ENCODE measurements at regions not wholly inside any gene's neighbourhood (a gene's known extent, or its start where the extent isn't known, plus 50 kb on each side); places are given as distances from the start of the nearest gene placed in this dataset.
A peak's percentile ranks its signal among the peaks of the same experiment; 100 is the strongest.
"Not testable (repeated sequence)": the region's sequence is repeated elsewhere in the genome, so short reads cannot be mapped to it uniquely, and the experiment has no call there.

DNA sequence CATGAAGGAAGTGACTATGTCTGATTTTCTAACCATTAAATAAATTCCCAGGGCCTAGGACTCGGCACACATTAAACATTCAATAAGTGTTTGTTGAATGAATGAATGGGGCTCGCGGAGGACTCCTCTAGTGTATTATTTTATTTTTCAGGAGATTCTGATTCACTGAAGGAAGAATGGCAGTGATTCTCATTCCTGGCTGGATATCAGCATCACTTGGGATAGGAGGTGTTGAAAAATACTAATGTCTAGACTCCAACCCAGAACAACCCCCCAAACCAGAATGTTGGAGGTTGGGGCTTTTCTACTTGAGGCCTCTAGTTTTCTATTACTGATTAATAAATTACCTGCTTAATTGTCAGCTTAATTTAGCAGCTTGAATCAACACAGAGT is 195.4 kb downstream of the BTBD3 start:
- TF ChIP-seq CTCF (IDR thresholded peaks at IDR 0.05; ENCODE audit: low read depth, low read length), result no peak

DNA sequence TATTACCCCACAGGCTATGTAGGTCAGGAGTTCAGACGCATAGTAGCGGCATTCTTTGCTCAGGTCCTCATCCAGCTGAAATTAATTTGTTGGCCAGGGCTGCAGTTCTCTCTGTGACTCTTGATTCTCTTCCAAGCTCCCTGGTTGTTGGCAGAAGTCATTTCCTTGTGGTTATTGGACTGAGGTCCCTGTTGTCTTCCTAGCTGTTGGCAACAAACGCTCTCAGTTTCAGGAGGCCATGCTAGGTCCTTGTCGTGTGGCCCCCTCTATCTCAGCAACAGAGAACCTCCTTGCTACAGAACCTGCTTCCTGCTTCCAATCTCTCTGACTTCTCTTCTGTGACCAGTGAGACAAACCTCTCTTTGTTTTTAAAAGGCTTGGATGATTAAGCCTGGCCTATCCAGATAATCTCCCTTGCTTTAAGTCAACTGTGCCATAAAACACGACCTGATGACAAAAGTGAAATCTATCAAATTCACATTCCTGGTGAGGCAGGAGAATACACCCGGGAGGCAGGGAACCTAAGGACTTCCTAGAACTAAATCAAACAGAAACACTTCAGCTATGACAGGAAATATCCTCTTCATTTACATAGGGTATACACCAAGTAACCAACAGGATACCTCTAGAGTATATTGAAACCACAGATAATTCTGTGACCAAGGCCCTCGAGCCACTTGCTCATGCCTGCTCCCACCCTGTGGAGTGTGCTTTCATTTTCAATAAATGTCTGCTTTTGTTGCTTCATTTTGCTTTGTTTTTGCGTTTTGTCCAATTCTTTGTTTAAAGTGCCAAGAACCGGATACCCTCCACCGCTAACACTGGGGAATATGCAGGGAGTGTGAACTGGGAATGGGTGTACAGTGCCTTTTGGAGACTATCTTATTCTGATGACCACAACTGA is 196.0 kb downstream of the BTBD3 start:
- TF ChIP-seq CTCF (IDR thresholded peaks at IDR 0.05; ENCODE audit: low read depth, low read length), result no peak
- peak; percentile 11 for DNase-seq (ENCODE audit: extremely low read depth, low read depth)

More for the DNA sequence above, 195.4 kb downstream of the BTBD3 start:
- DNase-seq (ENCODE audit: extremely low read depth, low read depth), result no peak

DNA sequence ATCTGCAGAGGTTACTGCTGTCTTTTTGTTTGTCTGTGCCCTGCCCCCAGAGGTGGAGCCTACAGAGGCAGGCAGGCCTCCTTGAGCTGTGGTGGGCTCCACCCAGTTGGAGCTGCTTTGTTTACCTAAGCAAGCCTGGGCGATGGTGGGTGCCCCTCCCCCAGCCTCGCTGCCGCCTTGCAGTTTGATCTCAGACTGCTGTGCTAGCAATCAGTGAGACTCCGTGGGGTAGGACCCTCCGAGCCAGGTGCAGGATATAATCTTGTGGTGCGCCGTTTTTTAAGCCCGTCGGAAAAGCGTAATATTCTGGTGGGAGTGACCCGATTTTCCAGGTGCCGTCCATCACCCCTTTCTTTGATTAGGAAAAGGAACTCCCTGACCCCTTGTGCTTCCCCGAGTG is 211.4 kb downstream of the BTBD3 start:
- not testable (repeated sequence) for DNase-seq (ENCODE audit: extremely low read depth, low read depth)

DNA sequence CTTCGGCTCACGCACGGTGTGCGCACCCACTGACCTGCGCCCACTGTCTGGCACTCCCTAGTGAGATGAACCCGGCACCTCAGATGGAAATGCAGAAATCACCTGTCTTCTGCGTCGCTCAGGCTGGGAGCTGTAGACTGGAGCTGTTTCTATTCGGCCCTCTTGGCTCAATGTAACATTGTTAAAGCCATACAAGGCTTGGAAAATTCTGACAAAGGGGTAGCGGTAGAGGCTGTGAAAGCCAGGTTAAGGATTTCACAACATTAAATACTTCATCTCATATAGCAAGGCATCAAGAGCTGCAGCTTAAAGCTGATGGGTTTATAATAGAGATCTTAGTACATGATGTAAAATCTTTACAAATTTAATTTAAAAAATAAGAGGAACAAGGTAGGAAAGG is 211.8 kb downstream of the BTBD3 start:
- not testable (repeated sequence) for DNase-seq (ENCODE audit: extremely low read depth, low read depth)

GRCh38 chr20:12130781-12131180 is 213.1 kb downstream of the BTBD3 start:
- no peak for TF ChIP-seq CTCF (IDR thresholded peaks at IDR 0.05; ENCODE audit: low read depth, low read length)
- no peak for DNase-seq (ENCODE audit: extremely low read depth, low read depth)

DNA sequence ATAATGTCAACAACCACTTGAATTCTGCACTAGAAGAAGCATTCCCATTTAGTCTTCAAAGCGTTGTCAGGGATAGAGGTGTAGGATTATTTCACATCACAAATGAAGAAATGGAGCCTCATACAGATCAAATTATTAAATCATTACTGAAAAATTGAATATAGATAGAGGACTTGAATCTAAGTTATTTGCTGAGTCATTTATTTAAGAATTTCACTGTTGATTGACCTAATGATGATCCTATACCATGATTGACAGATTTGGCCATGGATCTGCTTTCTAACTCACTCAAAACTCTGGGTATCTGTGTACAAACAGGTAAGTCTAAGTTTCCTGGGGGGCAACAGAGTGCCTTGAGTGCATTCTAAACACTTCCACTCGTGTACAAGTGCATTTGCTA is 215.9 kb downstream of the BTBD3 start:
- no peak for DNase-seq (ENCODE audit: extremely low read depth, low read depth)
- TF ChIP-seq CTCF (IDR thresholded peaks at IDR 0.05; ENCODE audit: low read depth, low read length), result no peak

DNA sequence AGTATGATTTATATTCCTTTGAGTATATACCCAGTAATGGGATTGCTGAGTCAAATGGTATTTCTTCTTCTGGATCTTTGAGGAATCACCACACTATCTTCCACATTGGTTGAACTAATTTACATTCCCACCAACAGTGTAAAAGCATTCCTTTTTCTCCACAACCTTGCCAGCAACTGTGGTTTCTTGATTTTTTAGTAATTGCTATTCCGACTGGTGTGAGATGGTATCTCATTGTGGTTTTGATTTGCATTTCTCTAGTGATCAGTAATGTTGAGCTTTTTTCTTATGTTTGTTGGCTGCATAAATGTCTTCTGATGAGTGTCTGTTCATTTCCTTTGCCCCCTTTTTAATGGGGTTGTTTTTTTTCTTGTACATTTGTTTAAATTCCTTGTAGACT is 228.3 kb downstream of the BTBD3 start:
- not testable (repeated sequence) for DNase-seq (ENCODE audit: extremely low read depth, low read depth)

DNA sequence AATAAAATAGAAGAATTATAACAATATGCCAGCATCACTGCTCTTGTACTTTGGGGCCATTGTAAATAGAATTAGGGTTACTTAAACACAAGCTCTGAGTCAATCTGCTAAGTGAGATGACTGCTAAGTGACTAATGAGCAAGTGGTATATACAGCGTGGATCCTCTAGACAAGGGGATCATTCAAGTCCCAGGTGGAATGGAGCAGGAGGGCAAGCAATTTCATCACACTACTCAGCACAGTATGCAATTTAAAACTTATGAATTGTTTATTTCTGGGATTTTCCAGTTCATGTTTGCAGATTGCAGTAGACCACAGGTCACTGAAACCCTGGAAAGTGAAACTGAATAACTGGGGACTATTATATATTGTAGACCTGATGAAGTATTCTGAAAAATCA is 235.3 kb downstream of the BTBD3 start:
- DNase-seq (ENCODE audit: extremely low read depth, low read depth), result peak; percentile 14
- no peak for TF ChIP-seq CTCF (IDR thresholded peaks at IDR 0.05; ENCODE audit: low read depth, low read length)

GRCh38 chr20:12153628-12154027 is 235.9 kb downstream of the BTBD3 start:
- no peak for DNase-seq (ENCODE audit: extremely low read depth, low read depth)
- no peak for TF ChIP-seq CTCF (IDR thresholded peaks at IDR 0.05; ENCODE audit: low read depth, low read length)

Measured in AG09319 (cell line).